ENCODE measurements at regions not wholly inside any gene's neighbourhood (a gene's known extent, or its start where the extent isn't known, plus 50 kb on each side); places are given as distances from the start of the nearest gene placed in this dataset.

DNA sequence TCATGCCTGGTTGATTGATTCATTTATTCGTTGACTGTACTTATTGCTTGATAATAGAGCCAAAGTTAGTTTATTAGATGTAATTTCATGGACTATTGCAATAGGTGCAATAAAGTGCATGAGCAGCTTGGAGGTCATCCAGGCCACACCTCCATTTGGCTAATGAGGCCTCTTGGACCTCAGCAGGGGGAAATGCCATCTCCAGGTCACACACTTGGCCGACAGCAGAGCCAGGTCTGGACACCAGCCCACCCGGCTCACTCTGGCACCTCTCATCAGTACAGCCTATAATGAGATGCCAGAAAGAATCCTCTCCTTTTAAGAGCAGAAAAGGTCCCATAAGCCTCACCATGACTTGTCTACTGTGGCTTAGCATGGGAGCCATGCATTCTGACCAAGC, 71.2 kb upstream of the AFF3 start:
- TF ChIP-seq, protein P1, sequence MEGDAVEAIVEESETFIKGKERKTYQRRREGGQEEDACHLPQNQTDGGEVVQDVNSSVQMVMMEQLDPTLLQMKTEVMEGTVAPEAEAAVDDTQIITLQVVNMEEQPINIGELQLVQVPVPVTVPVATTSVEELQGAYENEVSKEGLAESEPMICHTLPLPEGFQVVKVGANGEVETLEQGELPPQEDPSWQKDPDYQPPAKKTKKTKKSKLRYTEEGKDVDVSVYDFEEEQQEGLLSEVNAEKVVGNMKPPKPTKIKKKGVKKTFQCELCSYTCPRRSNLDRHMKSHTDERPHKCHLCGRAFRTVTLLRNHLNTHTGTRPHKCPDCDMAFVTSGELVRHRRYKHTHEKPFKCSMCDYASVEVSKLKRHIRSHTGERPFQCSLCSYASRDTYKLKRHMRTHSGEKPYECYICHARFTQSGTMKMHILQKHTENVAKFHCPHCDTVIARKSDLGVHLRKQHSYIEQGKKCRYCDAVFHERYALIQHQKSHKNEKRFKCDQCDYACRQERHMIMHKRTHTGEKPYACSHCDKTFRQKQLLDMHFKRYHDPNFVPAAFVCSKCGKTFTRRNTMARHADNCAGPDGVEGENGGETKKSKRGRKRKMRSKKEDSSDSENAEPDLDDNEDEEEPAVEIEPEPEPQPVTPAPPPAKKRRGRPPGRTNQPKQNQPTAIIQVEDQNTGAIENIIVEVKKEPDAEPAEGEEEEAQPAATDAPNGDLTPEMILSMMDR (IDR thresholded peaks at IDR 0.05): no peak
- TF ChIP-seq POLR2AphosphoS5 (IDR thresholded peaks at IDR 0.05): no peak

Measured in breast epithelium (tissue), 3 donors.